ENCODE measurements at regions not wholly inside any gene's neighbourhood (a gene's known extent, or its start where the extent isn't known, plus 50 kb on each side); places are given as distances from the start of the nearest gene placed in this dataset.

- TF ChIP-seq CTCF (IDR thresholded peaks at IDR 0.05; ENCODE audit: insufficient read depth, low read depth, low read length): no peak
- no peak for TF ChIP-seq EZH2 (IDR thresholded peaks at IDR 0.05; ENCODE audit: insufficient read depth, low read length)
Measured at GRCh38 chr7:153432063-153432462, 620.1 kb upstream of the DPP6 start.
